NCI-H1048 (cell line): ENCODE measurements at regions not wholly inside any gene's neighbourhood (a gene's known extent, or its start where the extent isn't known, plus 50 kb on each side); places are given as distances from the start of the nearest gene placed in this dataset.

ENCODE experiments used
- DNase-seq: peaks from one replicate; lab custom pipeline; 2025; lab: John Stamatoyannopoulos, UW

DNA sequence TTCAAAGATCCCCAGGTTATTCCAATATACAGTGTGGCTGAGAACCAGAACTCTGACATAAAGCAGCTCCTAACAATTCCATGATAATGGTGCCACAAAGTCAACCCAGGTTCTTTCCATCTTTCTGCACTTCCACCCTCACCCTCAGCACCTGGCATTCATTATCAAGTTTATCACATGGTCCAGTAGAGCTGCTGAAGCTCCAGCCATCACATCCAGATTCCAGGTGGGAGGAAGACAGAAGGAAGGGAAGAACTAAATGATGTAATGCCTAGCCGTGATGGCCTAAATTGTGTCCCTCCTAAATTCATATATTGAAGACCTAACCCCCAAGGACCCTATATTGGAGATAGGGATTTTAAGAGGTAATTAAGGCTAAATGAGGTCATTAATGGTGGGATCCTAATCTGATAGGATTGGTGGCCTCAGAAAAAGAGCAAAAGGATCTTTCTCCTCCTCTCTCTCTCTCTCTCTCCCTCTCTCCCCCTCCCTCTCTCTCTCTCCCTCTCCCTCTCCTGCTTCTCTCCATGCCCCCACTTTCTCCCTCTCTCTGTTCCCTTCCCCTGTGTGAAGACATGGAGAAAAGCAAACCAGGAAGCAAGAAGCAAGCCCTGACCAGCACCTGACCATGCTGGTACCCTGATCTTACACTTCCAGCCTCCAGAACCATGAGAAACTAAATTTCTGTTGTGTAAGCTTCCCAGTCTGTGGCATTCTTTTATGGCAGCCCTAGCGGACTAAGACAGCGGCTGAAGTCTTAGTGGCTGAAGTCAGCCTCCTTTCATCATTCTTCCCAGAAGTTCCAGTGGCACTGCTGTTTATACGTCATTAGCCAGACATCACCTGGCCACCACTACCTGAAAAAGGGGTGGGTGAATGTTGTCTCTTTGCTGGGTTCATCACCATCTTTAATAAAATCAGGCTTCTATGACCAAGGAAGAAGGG is 369.7 kb upstream of the PROK2 start:
- no peak for DNase-seq

DNA sequence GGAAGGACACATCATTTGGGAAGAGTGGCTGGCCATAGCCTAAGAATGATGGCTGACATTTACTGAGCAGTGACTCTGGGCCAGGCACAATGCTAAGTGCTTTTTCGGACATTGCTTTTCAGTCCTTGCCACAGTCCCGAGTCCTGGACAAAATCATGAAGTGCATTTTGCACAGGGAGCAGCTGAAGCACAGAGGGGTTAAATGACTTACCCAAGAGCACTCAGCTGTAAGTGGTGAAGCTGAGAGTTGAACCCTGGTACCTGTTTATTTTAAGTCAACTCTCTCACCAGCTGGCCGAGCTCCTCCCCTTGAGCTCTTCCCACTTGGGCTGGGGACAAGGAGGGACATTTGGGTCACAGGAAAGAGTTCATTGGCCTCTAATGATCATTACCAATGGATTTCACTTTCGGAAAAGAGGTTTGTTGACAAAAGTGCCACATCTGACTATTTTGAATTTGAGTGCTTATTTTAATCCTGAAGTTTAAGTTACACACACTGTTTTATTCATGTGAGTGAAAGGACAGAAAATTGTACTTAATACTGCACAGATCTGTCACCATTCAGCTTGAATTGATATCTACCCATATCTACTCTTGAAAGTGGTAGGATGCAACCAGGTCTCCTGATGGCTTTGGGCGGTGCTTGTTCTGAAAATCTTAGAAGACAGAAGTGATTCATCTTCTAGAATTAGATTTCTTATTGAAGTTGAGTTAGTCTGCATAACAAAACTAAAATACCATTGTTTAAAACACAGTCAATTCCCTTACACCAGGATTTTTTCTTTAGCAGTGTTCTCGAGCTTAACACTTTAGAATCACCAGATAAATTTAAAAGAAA is 368.7 kb upstream of the PROK2 start:
- no peak for DNase-seq

DNA sequence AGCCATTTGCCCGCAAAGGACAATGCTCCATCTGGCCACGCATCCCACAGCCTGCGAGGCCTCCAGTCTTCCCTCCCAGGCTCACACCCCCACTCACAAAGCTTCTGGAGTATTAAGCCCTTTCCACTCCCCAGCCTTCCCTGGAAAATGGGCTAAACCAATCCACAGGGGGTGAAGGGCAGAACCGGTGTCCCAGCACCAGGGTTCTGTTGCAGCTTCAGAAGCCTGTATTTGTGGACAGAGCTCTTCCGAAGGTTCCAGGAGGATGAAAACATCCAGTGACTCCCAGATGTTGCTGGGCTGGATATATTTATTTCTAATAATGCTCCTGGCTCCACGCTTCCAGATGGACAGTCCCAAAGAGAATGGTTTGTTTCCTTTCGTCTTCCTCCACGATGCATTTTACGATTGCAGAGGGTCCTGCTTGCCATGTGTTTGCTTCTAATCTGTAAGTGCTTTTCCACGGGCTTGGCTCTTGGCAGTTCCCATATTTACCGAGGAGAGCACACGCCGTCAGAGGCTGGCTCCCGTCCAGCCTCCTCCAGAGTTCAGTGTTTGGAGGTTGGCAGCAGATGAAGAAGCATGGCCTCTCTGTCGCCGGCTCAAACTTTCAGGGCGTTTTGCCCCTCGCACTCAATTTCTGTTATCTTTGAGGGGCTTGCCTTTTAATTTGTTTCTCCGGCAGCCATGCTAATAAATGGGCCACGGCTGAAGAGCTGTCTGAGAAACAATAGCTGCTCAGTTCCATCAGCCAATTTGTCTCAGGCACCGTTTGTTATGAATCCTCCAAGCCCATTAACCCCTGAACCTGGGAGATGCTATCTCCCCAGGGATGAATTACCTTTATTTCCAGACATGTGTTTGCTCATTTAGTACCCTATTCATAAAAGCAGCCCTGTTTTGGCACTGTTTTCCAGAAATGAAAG is 367.9 kb upstream of the PROK2 start:
- DNase-seq: no peak

DNA sequence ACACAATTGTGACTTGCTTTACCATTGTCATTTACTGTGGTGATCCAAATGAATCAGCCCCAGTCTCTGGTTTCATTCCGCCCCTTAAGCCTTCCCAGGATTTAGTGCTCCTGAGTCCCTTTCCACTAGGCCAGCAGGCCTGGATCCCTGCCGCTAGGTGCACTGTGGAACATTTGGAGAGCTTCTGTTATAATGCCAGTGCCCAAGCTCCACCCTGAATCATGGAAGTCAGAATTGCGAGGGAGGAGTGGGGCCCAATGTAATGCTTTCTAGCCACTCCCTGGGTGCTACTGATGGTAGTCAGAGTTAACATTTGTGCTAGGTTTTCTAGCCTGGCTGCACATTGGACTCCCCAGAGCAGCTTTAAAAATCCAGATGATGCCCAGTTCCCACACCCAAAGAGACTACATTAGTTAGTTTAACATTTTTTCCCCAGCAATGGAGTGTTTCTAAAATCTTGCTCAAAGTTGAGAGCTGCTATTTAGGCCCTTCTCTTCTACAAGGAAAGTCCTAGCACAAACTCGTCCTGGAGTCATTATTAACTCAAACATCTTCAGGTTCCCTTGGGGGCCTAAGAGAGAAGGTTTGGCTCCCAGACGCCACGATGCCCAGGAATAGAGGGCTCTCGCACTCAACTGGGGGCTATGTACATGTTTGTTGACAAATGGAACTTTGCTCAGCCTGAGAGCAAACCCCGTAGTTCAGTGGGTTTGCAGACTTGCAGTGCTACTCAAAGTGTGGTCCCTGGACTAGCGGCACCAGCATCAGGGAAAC is 366.7 kb upstream of the PROK2 start:
- DNase-seq: no peak

DNA sequence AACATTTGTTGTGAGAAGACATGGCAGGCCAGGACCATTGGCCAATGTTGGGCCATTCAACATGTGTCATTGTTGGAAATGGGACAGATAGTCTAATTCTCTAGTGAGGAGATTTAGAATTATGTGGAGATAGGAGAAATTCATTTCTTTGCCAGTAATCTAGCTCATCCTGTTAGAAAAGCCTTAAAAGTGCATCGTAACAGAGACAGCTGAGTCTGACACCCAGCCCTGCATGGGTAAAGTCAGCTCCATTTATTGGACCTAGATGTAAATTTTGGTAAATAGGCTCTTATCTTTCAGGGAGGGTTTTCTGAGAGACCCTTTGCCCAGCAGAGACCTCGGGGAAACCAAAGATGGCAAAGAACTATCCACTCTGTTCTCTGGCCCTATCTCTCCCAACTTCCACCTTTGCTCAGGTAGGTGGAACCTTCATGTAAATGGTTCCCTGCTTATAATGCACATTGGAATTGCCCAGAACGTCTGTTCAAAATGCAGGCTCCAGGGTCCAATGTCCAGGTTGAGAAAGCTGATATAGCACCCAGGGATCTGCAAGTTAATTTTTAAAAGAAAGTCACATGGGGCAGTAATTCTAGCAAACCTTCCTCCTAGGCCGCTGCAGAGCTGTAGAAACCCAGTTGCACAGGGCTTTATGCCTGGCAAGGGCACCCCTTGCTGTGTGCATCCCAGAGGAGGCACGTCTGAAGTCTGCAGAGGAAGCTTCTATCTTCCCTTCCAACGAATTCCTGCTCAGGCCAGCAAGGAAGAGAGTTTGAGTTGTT is 365.9 kb upstream of the PROK2 start:
- DNase-seq: no peak

DNA sequence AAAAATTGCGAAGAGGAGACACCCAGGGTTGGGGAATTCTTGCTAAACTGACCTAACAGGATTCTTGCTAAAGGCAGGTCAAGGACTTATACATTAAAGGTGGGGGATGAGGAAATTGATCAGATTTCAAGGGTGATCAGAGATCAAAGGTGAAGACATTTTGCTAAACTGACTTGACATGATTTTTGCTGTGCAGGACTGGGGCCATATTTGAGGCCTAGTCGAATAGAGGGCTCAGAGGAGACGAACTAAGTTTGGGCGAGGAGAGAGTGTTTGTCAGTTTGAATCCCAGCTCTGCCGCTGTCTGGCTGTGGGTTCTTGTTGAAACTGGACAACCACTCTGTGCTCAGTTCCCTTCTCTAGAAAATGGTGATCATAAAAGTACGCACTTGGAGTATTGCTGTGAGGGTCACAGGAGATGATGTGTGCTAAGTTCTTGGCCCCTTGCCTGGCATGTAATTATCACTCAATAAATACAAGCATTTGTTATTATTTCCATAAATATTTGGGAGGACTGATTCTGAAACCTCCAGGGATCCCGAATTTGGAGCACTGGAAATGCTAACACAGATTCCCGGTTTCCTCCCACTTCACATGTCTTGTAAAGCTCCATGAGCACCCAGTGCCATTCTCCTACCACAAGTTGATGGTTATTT is 364.8 kb upstream of the PROK2 start:
- no peak for DNase-seq

DNA sequence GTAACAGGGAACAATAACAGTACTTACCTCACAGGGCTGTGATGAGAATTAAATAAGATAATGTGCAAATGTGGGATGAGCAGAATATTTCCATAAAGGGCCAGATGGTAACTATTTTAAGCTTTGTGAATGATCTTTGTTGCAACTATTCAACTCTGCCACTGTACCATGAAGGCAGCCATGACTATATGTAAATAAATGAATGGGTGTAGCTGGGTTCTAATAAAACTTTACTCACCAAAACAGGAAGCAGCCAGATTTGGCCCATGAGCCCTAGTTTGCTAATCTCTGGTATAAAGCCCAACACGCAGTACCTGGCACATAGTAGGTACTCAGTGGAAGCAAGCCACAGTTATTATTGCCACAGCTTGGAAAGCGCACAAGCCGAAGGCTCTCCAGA is 362.7 kb upstream of the PROK2 start:
- DNase-seq: no peak

DNA sequence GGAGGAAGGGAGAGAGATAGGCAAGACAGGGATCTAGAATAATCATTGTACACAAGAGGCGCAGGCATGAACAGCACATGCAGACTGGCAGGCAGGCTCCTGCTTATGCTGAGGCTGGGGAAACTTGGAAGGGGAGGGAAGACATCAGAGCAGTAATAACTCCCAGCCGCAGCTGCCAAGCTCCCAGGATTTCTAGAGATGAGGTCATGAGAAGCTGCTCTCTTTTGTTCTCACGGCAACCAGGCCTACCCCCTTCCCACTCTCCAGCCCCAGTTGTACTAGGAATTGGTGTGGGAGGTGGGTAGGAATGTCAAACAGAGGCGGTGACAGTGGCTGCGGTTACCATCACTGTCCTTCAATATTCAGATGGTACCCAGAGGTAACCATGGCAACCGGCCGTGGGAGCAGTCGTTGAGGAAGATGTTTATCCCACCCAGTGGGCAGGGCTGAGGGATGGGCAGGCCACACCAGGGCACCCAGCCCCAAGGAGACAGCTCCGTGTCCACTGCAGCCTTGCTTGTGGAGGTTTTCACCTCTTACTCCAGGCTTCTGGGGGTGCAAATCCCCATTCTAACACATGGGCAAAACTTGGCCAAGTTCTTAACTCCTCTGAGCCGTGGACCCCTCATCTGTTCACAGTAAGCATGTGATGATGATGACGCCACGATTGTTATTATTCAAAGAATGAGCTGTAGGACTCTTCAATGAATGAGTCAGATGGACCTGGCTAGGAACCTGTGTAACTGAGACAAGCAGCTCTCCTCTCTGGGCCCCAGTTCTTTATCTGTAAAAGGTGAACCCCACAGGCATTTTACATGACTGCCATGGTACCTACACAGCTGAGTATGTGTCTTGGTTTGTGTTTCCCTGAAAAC is 360.8 kb upstream of the PROK2 start:
- DNase-seq: no peak

DNA sequence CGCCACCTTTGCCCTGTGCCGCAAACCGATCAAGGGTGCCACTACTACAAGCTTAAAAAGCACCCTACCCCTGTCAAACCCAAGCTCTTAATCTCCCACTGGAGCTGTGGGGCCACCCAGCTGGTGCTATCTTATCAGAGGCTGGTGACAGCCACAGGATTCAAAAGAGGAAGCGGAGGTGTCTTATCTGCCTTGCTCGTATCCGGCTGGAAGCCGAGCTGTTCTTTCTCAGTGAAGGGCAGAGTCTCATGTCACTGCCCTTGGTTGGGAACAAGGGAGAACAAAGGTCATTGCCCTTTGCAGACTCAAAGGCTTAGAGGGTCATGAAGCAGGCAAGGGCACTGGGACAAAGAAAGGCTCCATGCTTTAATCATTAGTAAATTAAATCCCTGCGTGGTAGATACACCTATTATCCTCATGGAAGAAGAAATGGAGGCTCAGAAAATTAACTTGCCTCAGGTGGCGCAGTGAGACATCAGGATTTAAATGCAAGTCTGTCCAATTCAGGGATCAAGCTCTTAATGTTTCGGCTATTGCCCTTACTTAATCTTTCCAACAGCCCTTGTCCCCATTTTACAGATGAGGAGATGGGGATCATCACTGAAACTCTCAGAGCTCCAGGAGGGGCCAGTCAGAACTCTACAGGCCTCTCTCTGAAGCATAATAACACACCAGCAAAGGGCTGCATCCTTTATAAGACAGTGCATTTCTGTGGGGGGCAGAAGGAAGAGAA is 360.0 kb upstream of the PROK2 start:
- no peak for DNase-seq

DNA sequence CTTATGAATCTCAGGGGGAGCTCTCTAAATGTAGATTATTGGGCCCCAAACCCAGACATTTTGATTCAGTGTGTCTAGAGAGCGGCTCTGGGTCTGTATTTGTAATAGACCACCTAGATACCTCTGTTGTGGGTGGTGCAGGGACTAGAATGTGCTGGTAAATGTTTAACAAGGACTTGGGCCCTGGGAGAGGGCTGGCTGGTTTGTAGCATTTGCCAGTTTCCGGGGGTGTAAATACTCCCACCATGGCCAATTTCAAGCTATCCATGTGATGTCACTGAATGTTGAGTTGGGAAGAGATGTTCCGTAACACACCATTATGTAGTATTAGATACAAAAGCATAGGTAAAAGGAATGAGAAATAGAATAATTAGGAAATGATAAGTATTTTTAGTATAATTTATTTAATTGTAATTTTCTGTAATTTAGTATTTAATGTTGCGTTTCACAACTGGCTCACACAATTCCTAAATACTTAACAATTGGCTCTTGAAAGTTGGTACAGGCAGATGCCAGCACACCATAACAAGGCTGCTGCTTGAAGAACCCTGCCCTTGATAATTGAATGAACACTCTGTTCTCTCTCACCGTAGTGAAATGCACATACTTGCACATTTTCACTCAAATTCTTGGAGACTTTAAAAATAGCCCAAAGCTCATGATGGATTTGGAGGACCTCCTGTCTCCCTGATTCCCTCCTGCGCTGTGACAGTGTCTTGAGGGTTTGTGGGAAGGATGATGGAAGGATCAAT is 359.2 kb upstream of the PROK2 start:
- DNase-seq: no peak

DNA sequence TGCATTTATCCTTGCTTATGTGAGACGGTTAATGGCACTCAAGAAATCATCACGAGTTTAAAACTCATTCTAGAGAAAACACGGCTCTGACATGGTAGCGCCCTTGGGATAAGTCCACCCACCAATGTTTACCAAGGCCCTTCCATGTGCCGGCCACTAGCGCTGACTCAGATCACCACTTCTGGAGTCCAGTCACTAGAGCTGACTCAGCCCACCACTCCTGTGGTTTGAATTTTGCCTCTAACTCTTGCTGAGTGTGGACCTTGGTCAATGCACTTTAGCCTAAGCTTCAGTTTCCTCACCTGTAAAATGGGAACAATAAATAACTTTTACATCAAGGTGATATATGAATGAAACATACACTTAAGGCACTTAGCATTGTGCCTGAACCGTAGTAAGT is 358.4 kb upstream of the PROK2 start:
- DNase-seq: no peak

DNA sequence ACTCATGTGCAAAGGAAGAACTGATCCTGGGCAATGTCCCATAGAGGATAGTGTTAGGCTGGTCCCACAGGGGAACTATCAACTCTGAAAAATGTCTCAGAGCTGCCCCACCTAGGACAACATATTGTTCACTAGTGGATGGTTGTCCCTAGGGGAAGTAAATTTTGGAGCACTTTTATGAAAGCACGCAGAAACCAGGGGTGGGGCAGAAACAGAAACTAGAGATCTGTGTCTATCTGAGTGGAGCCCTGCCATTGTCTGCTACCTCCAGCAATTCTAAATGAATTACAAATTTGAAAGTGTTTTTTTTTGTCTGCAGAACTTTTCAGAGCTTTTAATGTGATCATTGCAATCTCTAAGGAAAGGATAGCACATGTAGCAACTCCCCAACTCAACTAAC is 357.1 kb upstream of the PROK2 start:
- no peak for DNase-seq

DNA sequence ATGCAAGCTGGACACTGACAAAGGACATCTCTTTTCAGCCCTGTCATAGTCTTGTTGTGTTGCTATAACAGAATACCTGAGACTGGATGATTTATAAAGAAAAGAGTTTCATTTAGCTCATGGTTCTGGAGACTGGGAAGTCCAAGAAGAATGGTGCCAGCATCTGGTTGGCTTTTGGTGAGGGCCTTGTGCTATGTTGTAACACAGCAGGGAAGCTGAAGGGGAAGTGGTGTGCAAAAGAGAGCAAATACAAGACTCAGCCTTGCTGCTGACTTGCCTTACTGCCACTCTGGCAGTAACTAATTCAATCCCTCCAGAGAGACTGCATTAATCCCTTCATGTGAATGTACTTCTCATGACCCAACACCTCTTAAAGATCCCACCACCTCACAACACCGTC is 356.3 kb upstream of the PROK2 start:
- no peak for DNase-seq

DNA sequence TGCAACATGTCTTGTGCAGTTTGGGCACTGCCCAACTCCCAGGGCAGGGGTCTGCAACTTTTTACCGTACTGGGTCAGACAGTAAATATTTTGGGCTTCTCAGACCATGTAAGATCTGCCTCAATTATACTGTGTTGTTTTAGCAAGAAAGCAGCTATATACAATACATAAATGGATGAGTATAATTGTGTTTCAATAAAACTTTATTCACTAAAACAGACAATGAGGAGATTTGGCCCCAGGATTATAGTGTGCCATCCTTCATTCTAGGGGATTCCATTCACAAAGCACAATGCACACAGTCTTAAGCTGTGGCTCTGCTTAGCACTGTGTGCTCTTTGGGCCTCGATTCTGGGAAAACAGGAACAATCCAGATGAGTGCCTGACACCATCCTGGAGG is 354.4 kb upstream of the PROK2 start:
- no peak for DNase-seq

DNA sequence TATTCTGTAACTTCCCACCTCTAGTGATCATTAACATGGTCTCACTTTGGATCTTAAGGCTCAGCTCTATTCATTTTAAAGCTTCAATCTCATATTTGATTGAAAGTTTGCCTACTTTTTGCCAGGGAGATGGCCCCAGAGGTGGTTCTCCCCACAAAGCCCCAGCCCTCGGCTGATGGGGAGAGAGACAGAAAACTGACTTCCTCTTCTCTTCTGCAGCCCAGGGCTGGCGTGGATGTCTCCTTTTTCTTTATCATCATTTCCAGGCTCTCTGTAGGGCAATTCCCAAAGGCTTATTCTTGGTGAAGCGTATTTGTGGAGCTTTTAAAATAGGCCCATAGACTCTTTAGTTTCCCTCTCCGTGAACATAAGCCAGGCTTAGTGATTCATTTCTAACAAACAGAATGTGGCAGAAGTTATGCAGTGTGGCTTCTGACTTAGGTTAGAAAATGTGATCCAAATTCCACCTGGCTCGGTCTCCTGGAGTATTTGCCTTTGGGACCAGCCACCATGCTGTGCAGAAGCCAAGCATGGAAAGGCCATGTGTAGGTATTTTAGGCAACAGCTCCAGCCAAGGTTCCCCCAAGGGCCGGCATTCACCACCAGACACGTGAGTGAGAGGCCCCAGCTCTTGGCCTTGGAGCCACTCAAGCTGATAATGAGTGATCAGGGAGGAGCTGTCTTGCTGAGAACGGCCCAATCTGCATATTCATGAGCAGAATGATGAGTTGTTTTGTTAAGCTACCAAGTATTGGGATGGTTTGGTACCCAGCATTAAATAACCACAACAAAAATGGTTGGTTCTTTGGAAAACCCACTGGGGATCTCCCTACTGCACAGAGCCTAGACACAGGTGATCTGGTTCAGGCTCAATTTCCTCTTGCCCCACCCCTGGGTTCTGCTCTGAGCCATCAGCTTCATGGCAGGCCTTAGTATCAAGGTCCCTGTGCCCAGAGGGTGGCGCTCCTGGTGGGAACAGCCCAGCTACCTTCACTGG is 353.2 kb upstream of the PROK2 start:
- no peak for DNase-seq

DNA sequence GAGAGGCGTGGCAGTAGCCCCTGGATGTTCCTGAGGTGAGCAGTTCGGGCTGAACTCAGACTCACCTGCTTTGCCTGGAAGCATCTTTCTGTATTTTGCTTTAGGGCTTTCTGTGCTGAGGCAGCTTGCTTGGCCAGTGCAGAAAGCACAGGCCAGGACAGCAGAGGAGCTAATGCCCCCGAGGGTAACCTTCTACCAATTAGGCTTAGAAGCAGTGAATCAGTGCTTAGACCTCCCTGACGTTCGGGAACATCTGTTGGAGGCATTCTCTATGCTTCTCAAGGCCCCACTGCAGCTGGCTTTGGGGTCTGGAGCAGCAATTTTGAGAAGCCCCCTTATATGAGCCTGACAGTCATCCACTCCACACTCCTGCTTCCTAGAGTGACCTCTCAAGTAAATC is 350.7 kb upstream of the PROK2 start:
- no peak for DNase-seq
